Natural killer cell (primary cell): ENCODE measurements at regions not wholly inside any gene's neighbourhood (a gene's known extent, or its start where the extent isn't known, plus 50 kb on each side); places are given as distances from the start of the nearest gene placed in this dataset.

Source experiments
- ATAC-seq, 3 donors: fragments of 150-1000 bp in 2 of 3; fragments of 200-7000 bp in 1 of 3; cut with Tn5 transposase; 1 replicate in 1 of 3; 2 replicates in 2 of 3; pipeline ENCODE4 v1.10.0; 2021; ENCODE audit warnings: mild to moderate bottlenecking in 2 of 3, moderate library complexity in 2 of 3
- DNase-seq, 2 donors: peaks; one replicate each; pipeline versions ENCODE4 v3.0.0 to v3.0.0-alpha.2; 2013 to 2021; ENCODE audit warnings: mixed read lengths in 1 of 2
- H3K27ac ChIP-seq: one replicate; pipeline ENCODE4 v1.5.1; 2013; ENCODE audit warnings: mild to moderate bottlenecking, low read length
- H3K27me3 ChIP-seq: one replicate; pipeline ENCODE4 v1.6.1; 2013; ENCODE audit warnings: low read length; ENCODE audit not compliant: control insufficient read depth, insufficient read depth
- H3K36me3 ChIP-seq: one replicate; pipeline ENCODE4 v1.6.1; 2013; ENCODE audit warnings: low read length; ENCODE audit not compliant: control insufficient read depth, insufficient read depth
- H3K4me1 ChIP-seq: one replicate; pipeline ENCODE4 v1.6.1; 2013; ENCODE audit warnings: low read length; ENCODE audit not compliant: control insufficient read depth, insufficient read depth
- H3K4me3 ChIP-seq: one replicate; pipeline ENCODE4 v1.5.1; 2013; ENCODE audit warnings: low read length
- H3K9me3 ChIP-seq: one replicate; pipeline ENCODE4 v1.6.1; 2013; ENCODE audit warnings: low read length; ENCODE audit not compliant: control insufficient read depth, insufficient read depth
- H3K27ac Mint-ChIP-seq, 2 donors: one replicate each; pipeline ENCODE4 v1.8.0; 2022; ENCODE audit warnings: mild to moderate bottlenecking in 2 of 2, mixed read lengths in 2 of 2, moderate library complexity in 1 of 2
- H3K27me3 Mint-ChIP-seq, 2 donors: one replicate each; pipeline ENCODE4 v1.8.0; 2022; ENCODE audit warnings: low read depth in 2 of 2, mixed read lengths in 2 of 2
- H3K36me3 Mint-ChIP-seq: one replicate; pipeline ENCODE4 v1.8.0; 2022; ENCODE audit warnings: mixed read lengths
- H3K4me1 Mint-ChIP-seq, 2 donors: one replicate each; pipeline ENCODE4 v1.8.0; 2022; ENCODE audit warnings: mixed read lengths in 2 of 2
- H3K4me3 Mint-ChIP-seq: one replicate; pipeline ENCODE4 v1.8.0; 2022; ENCODE audit warnings: mild to moderate bottlenecking, moderate library complexity, mixed read lengths
- H3K9me3 Mint-ChIP-seq, 2 donors: one replicate each; pipeline ENCODE4 v1.8.0; 2022; ENCODE audit warnings: mixed read lengths in 2 of 2
- CTCF ChIP-seq: fragments of 200-600 bp; IDR thresholded peaks from one replicate; pipeline ENCODE4 v1.8.0; 2022; ENCODE audit warnings: antibody characterized with exemption
- WGBS: methylation state at CpG from one replicate; pipeline ENCODE4 v1.1.7; 2013; ENCODE audit warnings: missing lambda C conversion rate; ENCODE audit not compliant: insufficient coverage; 5-methylcytosine and 5-hydroxymethylcytosine counted together
- intact Hi-C: fragments of 100-400 bp; cut with micrococcal nuclease; formaldehyde crosslinking; loops from one replicate; pipeline ENCODE4 v1.14.2; 2022

GRCh38 chr5:88656221-88656950 is 226.6 kb downstream of the MEF2C start:
- intact Hi-C loops: no loop called here
- Histone ChIP-seq H3K27me3 (peaks cover 48% of the 10 kb centered on the region), H3K9me3 (peaks cover 10% of the 10 kb centered on the region), H3K4me3 (no peak overlapping the region), H3K27ac (no peak overlapping the region), H3K4me1 (peaks cover 20% of the 10 kb centered on the region), H3K36me3 (no peaks in the 10 kb centered on the region)
- Mint-ChIP-seq H3K4me3 (no peak overlapping the region), H3K9me3 (peaks cover 2 to 3% of the 10 kb centered on the region in 2 donors), H3K27me3 (peaks cover 40 to 67% of the 10 kb centered on the region in 2 donors), H3K36me3 (no peaks in the 10 kb centered on the region), H3K27ac (no peak overlapping the region), H3K4me1 (peaks cover 6 to 13% of the 10 kb centered on the region in 2 donors)
- ATAC-seq: no peak
- no peak for TF ChIP-seq CTCF
- DNase-seq: no peak
- 67% methylated on average over 4 of the region's 5 CpGs for WGBS

DNA sequence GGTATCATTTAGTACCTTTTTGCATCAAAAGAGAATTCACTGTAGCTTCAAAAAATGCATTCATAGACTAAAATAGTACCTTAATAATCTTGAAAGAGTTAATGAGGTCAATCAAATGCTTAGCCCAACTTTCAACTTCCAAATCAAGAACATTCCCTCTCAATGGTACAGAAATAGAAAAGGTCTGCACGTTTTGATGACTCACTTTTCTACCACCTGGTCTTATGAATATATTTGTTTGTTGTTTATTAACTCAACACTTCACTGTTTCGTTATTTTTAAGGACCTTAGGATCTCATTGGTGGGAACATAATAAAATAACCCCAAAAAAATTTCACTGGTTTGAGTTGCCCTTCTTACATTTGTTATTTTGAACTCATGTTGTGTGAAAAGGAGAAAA is 229.5 kb downstream of the MEF2C start:
- TF ChIP-seq CTCF: no peak
- intact Hi-C loops: no loop called here
- Histone ChIP-seq H3K27ac (no peak overlapping the region), H3K27me3 (peaks cover 27% of the 10 kb centered on the region), H3K36me3 (no peaks in the 10 kb centered on the region), H3K4me3 (no peak overlapping the region), H3K4me1 (no peaks in the 10 kb centered on the region), H3K9me3 (no peaks in the 10 kb centered on the region)
- Mint-ChIP-seq H3K36me3 (no peaks in the 10 kb centered on the region), H3K27ac (no peak overlapping the region), H3K9me3 (peaks cover 0 to 2% of the 10 kb centered on the region in 2 donors), H3K4me1 (no peaks in the 10 kb centered on the region), H3K27me3 (peaks cover 35 to 57% of the 10 kb centered on the region in 2 donors), H3K4me3 (no peak overlapping the region)
- no peak for DNase-seq
- ATAC-seq: no peak
- no CpG with 5 or more reads among the region's 2 CpGs for WGBS

- Mint-ChIP-seq H3K4me3 (no peak overlapping the region), H3K27me3 (peaks cover 23 to 39% of the 10 kb centered on the region in 2 donors), H3K36me3 (no peaks in the 10 kb centered on the region), H3K9me3 (peaks cover 0 to 2% of the 10 kb centered on the region in 2 donors), H3K27ac (no peak overlapping the region), H3K4me1 (no peaks in the 10 kb centered on the region)
- TF ChIP-seq CTCF: no peak
- no peak for DNase-seq
- ATAC-seq: no peak
- Histone ChIP-seq H3K27ac (no peak overlapping the region), H3K9me3 (no peaks in the 10 kb centered on the region), H3K27me3 (peaks cover 17% of the 10 kb centered on the region), H3K4me1 (no peaks in the 10 kb centered on the region), H3K4me3 (no peak overlapping the region), H3K36me3 (no peaks in the 10 kb centered on the region)
- WGBS: 78% methylated on average over 2 of the region's 2 CpGs
- intact Hi-C loops: no loop called here
Observed at GRCh38 chr5:88647901-88648300, 235.1 kb downstream of the MEF2C start.

DNA sequence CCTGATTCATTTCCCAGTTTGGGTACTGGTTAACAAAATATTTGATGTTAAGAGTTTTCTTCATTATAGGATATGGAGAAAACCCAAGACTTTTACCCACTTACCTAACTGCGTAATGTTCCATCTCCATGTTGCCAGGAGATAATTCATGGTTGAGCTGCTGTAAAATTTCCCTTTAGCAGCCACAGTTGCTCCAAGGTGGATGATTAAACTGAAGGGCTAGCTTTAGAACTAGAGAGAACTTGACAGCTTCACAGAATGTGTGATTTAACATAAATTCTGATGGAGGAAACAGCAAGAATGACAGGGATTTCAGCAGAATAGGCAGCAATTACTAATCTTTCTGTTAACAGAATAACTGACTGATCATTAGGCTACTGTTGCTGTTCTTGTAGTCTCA is 236.1 kb downstream of the MEF2C start:
- H3K9me3 Mint-ChIP-seq: peaks cover 0 to 2% of the 10 kb centered on the region in 2 donors
- peaks cover 18 to 37% of the 10 kb centered on the region in 2 donors for H3K27me3 Mint-ChIP-seq

More for the DNA sequence above, 236.1 kb downstream of the MEF2C start:
- no peaks in the 10 kb centered on the region for H3K36me3 Mint-ChIP-seq
- WGBS: 100% methylated on average over 1 of the region's 1 CpG
- H3K9me3 ChIP-seq: no peaks in the 10 kb centered on the region
- peaks cover 18% of the 10 kb centered on the region for H3K27me3 ChIP-seq
- no peak overlapping the region for H3K27ac ChIP-seq
- no peak overlapping the region for H3K4me3 ChIP-seq
- ATAC-seq: no peak
- intact Hi-C loops: no loop called here
- H3K4me1 ChIP-seq: no peaks in the 10 kb centered on the region
- no peak overlapping the region for H3K4me3 Mint-ChIP-seq
- H3K27ac Mint-ChIP-seq: no peak overlapping the region
- H3K36me3 ChIP-seq: no peaks in the 10 kb centered on the region
- DNase-seq: no peak
- no peaks in the 10 kb centered on the region for H3K4me1 Mint-ChIP-seq
- no peak for TF ChIP-seq CTCF
